ENCODE measurements at regions not wholly inside any gene's neighbourhood (a gene's known extent, or its start where the extent isn't known, plus 50 kb on each side); places are given as distances from the start of the nearest gene placed in this dataset.

- dilution Hi-C loops (cut with MboI; ENCODE audit: extremely low pct_ligation_motif_present, low sequenced_read_pairs) (no loop called here), intact Hi-C loops (cut with micrococcal nuclease) (no loop called here)
- Histone ChIP-seq H2AFZ (ENCODE audit: low read depth, low read length) (no peak overlapping the region), H3K27ac (ENCODE audit: insufficient read depth, low read depth, low read length) (no peak overlapping the region), H3K9ac (replicated peaks; ENCODE audit: extremely low read depth, insufficient read depth, low read length) (no peak overlapping the region), H3K9me3 (replicated peaks; ENCODE audit: control insufficient read depth, insufficient read depth, low read length) (no peaks in the 10 kb centered on the region), H4K20me1 (replicated peaks; ENCODE audit: control insufficient read depth, extremely low read depth, insufficient read depth, low read length) (no peaks in the 10 kb centered on the region), H3K4me1 (ENCODE audit: control insufficient read depth, extremely low read depth, insufficient read depth, low read length) (no peaks in the 10 kb centered on the region), H3K36me3 (ENCODE audit: control insufficient read depth in 2 of 2, extremely low read depth in 1 of 2, insufficient read depth in 2 of 2, low read length in 2 of 2) (no peaks in the 10 kb centered on the region), H3K79me2 (ENCODE audit: control insufficient read depth, insufficient read depth, low read length) (no peaks in the 10 kb centered on the region), H3K4me3 (replicated peaks in 1 of 3; ENCODE audit: insufficient read depth in 1 of 3, low read depth in 1 of 3, low read length in 3 of 3) (no peak overlapping the region), H3K4me2 (ENCODE audit: insufficient read depth, low read length) (no peak overlapping the region), H3K27me3 (ENCODE audit: control insufficient read depth in 2 of 2, insufficient read depth in 2 of 2, low read length in 2 of 2) (no peaks in the 10 kb centered on the region), H3K9me1 (replicated peaks; ENCODE audit: control insufficient read depth, extremely low read depth, insufficient read depth, low read length) (no peaks in the 10 kb centered on the region)
- FAIRE-seq (no peak), DNase-seq (ENCODE audit: low read depth, low spot score) (no peak)
- POLR2A ChIA-PET = no interaction called here
- BruUV-seq (replicated peaks) = no TSS peak
- CTCF ChIA-PET = no interaction called here
- TF ChIP-seq EZH2 (IDR thresholded peaks at IDR 0.05; ENCODE audit: borderline replicate concordance, low read depth, low read length, severe bottlenecking) = no peak
These were observed 372.2 kb downstream of the RRAGC start for GRCh38 chr1:38487396-38487795.

DNA sequence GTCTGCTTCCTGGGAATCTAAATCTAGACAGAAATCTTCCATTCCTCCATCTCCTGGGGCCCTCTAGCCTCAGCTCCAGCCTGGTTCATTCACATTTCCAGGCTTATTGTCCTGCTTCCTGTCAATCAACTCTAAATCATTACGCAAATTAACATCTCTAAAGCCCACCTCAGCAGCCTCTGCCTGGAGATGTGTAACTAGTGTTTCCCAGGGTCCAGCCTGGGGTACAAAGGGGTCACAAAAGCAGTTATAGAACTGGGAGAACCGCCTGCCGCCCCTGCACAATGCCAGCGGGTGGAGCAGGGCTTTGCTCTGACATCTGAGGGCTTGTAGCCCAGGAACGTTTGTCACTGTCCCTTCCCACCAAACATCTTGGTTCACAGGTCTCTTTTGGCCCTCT, 373.5 kb downstream of the RRAGC start:
- H3K27me3 ChIP-seq (ENCODE audit: control insufficient read depth in 2 of 2, insufficient read depth in 2 of 2, low read length in 2 of 2) = no peaks in the 10 kb centered on the region
- H3K9me3 ChIP-seq (replicated peaks; ENCODE audit: control insufficient read depth, insufficient read depth, low read length) = no peaks in the 10 kb centered on the region
- no peak overlapping the region for H3K9ac ChIP-seq (replicated peaks; ENCODE audit: extremely low read depth, insufficient read depth, low read length)
- POLR2A ChIA-PET = no interaction called here
- no peaks in the 10 kb centered on the region for H4K20me1 ChIP-seq (replicated peaks; ENCODE audit: control insufficient read depth, extremely low read depth, insufficient read depth, low read length)
- no peak for DNase-seq (ENCODE audit: low read depth, low spot score)
- CTCF ChIA-PET = no interaction called here
- H3K4me2 ChIP-seq (ENCODE audit: insufficient read depth, low read length) = no peak overlapping the region
- FAIRE-seq = no peak
- H3K4me1 ChIP-seq (ENCODE audit: control insufficient read depth, extremely low read depth, insufficient read depth, low read length) = no peaks in the 10 kb centered on the region
- no peak overlapping the region for H3K4me3 ChIP-seq (replicated peaks in 1 of 3; ENCODE audit: insufficient read depth in 1 of 3, low read depth in 1 of 3, low read length in 3 of 3)
- H3K27ac ChIP-seq (ENCODE audit: insufficient read depth, low read depth, low read length) = no peak overlapping the region
- dilution Hi-C loops (cut with MboI; ENCODE audit: extremely low pct_ligation_motif_present, low sequenced_read_pairs) (no loop called here), intact Hi-C loops (cut with micrococcal nuclease) (no loop called here)
- no TSS peak for BruUV-seq (replicated peaks)
- H3K79me2 ChIP-seq (ENCODE audit: control insufficient read depth, insufficient read depth, low read length) = no peaks in the 10 kb centered on the region
- H3K9me1 ChIP-seq (replicated peaks; ENCODE audit: control insufficient read depth, extremely low read depth, insufficient read depth, low read length) = no peaks in the 10 kb centered on the region
- H2AFZ ChIP-seq (ENCODE audit: low read depth, low read length) = no peak overlapping the region
- no peaks in the 10 kb centered on the region for H3K36me3 ChIP-seq (ENCODE audit: control insufficient read depth in 2 of 2, extremely low read depth in 1 of 2, insufficient read depth in 2 of 2, low read length in 2 of 2)
- TF ChIP-seq CTCF (IDR thresholded peaks at IDR 0.05; ENCODE audit: extremely low read depth in 1 of 2, insufficient read depth in 1 of 2, low read depth in 1 of 2, low read length in 2 of 2) (no peak), FOS (IDR thresholded peaks at IDR 0.05; ENCODE audit: borderline replicate concordance, insufficient read depth, low read length) (no peak), MYC (IDR thresholded peaks at IDR 0.05; ENCODE audit: low read depth, low read length) (no peak), POLR2AphosphoS5 (IDR thresholded peaks at IDR 0.05; ENCODE audit: insufficient read depth, low read depth, low read length) (no peak), GATA2 (IDR thresholded peaks at IDR 0.05; ENCODE audit: insufficient read depth, insufficient read length, low read depth, low read length) (no peak)
